DND-41 (cell line): ENCODE measurements at regions not wholly inside any gene's neighbourhood (a gene's known extent, or its start where the extent isn't known, plus 50 kb on each side); places are given as distances from the start of the nearest gene placed in this dataset.

Experiments
- CTCF ChIP-seq: IDR thresholded peaks from 2 replicates; pipeline ENCODE4 v1.5.1; 2012; ENCODE audit warnings: borderline replicate concordance, low read length, moderate library complexity, mild to moderate bottlenecking; ENCODE audit not compliant: poor library complexity, severe bottlenecking; ENCODE audit errors: extremely low read depth
- EZH2 ChIP-seq: IDR thresholded peaks from 3 replicates; pipeline ENCODE4 v1.6.1; 2012; ENCODE audit warnings: borderline replicate concordance, low read depth, mild to moderate bottlenecking, moderate library complexity, low read length, inconsistent platforms; ENCODE audit not compliant: severe bottlenecking

- TF ChIP-seq CTCF (no peak), EZH2 (no peak)
Measured at GRCh38 chr5:171710451-171711024, 75.1 kb upstream of the SMIM23 start.
